ENCODE measurements at regions not wholly inside any gene's neighbourhood (a gene's known extent, or its start where the extent isn't known, plus 50 kb on each side); places are given as distances from the start of the nearest gene placed in this dataset.

DNA sequence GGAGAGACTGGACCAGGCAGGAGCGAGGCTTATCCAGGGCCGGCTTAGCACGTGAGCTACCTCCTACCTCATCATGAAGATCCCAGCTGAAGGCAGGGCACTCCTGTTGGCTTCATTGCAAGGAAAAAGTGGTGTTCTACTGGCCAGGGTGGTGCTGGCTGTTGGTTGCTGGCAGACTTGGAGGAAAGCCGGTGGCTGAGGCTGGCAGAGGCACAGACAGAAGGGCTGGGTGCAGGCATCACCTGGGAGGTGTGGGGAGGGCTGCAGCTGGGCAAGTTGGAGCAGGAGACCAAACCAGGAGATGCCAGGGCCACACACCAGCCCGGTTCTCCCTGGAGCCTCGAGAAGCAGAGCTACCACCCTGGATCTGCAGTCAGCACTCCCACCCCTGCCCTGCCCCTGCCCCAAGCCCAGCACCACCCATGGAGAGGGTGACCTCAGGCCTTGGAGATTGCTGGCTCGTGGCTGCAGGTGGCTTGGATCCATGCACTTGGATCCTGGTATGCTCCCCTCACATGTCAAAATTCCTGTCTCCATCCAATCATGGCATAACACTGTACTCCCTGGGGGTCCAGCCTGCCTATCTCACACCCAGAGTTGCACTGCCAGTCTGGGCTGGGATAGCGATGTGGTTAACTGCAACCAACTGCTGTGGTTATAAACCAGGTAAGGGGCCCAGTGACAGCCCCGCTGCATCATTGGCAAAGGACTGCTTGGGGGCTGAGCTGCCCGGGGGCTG, 49.7 kb downstream of the GLI2 start:
- DNase-seq = no peak

DNA sequence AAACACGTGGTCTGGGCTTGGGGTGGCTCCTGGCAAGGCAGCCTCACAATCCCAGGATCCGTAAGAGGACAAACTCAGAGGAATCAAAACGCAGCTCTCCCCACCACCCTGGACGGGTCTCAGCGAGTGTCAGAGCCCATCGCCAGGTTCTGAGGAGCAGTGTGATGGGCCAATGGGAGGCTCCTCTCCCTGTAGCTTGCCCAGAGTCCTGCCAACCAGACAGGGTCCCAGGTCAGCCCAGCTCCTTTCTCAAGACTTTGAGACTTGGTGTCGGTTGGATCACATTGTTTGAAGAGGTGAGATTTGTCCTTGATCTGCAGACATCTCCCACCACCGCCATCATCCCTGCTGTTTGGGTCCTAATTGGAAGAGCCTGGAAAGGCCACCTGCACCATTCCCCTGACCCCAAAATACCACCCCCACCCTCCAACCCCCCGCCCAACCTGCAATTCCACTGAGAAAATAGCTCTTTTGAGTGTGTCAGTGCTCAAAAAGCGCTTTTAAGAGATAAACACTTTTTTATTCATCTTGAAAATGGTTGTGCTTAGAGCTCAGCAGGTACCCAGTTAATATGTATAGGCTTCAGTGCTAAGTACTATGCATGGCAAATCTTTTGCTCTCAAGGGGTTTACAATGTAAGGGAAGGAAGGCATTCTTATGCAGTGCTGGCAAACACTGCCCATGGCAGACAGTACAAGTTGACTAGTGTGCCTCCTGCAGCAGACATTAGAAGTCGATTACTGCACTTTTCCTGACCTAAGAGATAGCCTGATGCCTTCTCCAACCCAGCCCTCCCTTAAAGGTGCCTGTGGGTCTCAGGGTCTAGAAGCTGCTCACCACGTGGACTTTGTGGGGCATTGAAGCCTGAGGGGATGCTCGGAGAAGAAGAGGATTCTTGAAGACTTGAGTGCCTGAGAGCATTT, 50.6 kb downstream of the GLI2 start:
- no peak for DNase-seq

DNA sequence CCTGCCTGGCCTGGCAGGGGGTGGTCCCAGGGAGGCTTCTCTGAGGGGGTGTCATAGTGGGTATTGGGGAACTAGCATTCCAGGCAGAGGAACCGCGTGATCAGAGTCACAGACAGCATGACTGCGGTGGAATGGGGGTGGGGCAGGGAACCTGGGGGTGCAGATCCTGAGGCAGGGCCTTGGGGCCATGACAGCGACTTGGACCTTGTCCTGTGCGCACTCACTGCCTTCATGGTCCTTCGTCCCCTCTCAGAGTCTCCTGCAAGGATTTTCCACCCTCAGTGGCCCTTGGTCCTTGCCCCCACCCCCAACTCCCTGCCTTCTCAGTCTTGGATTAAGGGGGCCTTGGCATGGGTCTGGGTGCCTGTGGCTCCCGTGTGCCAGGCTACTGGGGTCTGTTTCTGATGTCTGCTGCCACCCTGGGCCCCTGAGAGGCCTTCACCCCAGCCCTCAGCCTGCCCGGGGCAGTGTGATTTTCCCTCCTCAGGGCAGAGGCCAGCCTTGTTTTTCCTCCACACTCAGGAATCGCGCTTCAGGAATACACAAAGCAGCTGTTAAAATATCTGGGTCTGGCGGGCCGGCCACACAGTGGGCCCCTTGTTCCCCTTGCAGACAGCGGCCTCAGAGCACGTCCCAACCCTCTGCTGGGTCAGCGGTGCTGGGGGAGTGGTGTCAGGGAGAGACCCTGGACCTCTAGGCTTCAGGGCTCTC, 51.6 kb downstream of the GLI2 start:
- no peak for DNase-seq

DNA sequence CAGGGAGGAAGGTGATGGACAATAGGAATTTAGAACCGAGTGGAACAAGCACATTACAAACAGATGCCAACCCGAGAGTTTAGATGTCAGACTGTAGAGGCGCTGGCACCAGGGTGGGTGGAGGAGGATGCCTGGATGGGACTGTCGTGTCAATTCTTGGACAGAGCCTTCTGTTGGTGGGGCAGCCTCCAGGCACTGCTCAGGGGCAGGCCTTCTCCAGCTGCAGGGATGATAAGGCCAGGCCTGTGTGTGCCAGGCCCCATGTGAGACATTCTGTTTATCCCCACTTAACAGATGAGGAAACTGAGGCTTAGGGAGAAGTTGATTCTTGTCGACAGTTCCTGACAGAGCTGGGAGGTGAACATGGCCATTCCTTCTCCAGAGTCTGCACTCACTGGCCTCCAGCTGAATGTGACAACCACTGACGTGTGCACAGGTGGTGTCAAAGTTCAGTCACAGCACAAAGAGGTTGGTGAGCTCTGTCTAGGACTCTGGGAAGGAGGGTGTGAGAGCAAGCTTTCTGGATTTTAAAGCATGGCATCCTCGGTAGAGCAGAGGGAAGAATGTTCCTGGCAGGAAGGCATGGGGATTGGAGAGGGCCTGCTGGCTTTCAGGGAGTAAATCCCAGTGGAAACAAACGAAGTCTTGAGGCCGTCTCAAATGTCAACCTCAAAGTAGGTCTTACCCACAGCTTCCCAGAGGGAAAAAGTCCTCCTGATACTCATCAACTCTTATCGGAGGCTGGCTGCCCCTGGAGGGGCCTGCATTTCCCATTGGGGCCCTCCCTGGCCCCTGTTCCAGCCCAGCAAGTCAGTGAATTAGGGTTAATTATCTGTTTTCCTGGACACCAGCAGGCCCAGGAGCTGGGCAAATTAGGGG, 52.4 kb downstream of the GLI2 start:
- no peak for DNase-seq

DNA sequence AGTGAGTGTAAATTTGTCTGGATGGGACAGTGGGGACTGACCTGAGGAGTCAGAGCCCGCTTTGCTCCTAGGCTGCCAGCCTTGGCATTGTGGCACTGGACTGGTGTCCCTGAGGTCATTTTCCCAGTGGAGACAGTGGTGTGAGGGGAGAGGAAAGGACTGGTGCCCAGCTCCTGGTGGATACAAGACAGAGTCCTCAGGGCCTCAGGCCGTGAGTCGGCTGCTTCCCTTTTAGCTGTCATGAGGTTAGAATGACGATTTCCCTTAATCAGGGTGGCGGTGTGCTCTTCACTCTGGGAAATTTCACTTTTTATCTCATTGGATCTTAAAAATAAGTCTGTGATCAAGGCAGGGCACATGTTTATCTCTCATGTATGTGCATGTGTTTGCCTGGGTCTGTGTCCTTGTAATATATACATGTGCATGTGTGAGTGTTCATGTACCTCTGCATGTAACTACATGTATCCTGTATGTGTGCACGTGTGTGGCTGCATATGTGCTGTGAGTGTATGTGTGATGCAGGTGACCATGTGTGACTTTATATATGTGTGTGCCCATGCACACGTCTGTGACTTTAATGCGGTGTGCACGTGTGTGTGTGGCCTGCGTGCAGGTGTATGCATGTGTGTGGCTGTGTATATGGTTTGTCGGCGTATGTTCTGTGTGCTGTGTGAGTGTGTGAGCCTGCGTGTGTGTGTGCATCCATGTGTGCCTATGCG, 55.7 kb downstream of the GLI2 start:
- no peak for DNase-seq

DNA sequence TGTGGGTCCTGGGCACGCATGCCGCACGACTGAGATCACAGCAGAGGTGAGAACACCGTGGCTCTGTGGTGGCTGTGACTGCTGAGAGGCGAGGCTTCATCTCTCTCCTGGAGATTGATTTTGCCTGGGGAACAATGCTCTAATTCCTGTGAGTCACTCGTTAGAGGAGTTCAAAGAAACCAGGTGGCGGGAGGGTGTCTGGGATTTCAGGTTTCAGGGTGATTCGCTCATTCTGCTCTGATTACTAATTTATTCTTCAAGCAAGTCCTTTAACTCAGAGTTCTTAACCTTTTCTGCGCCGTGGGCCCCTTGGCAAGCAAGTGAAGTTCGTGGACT, 56.3 kb downstream of the GLI2 start:
- no peak for DNase-seq

DNA sequence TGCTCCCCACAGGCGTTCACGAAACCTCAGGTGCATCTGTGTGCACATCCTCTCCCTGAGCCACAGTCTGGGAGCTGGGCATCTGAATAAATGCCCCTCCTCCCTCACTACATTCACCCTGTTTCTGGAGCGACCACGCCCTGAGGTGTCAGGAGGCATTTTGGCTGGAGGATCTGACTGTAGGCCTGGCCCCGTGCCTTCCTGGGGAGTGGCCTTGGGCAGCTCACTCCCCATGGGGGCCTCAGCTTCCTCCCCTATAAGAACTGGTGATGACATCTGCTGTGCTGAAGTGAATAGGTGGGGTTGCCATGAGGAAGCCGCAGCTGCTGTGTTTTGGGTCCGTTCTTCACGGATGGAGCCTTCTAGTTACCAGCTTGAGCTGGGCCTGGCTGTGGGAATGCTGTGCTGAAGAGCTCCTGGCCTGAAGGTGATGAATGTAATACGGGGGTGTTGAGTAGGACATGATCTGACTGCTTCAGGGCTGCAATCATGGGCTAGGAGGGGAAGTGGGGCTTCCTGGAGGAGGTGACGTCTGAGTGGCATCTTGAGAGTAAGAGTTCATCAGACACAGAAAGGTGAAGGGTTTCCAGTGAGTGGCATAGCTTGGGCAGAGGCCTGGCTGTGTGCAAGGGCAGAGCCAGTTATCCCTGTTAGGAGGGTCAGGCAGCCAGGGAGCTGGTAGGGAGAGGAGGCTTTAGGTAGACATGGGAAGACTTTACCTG, 58.2 kb downstream of the GLI2 start:
- DNase-seq = peak; percentile 2

DNA sequence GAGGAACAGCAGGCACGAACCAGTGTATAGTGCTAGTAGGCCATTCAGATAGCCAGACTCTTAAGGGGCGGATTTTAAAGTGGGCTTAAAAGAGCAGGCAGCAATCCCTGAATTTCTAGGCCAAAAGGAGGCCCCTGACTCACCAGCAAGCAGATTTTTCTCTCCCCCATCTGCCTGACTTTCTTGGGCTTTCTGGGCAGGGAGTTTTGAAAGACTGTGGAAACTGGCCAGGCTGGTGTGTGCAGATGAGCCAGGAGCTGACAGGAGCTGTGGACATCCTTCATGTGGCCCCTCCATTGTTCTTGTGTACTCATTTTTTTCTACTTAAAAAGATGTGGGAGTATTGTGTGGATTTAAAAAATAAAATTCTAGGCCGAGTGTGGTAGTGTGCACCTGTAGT, 59.0 kb downstream of the GLI2 start:
- DNase-seq = no peak

DNA sequence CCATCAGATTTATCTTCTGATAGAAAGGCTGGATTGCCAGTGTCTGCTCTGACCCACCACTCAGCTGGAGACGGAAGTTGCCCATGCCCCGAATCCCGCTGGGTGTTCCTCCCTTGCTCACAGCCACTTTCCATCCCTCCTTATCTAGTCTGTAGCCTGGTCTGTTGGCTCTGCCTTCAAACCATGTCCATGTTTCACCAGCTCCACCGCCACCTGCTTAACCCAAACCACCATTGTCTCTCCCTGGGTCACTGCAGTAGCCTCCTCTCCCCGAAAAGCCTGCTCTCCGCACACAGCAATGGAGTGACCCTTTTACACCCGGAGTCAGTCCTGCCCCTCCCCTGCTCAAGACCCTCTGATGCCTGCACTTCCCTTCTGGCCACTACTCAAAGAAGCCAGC, 60.4 kb downstream of the GLI2 start:
- no peak for DNase-seq

DNA sequence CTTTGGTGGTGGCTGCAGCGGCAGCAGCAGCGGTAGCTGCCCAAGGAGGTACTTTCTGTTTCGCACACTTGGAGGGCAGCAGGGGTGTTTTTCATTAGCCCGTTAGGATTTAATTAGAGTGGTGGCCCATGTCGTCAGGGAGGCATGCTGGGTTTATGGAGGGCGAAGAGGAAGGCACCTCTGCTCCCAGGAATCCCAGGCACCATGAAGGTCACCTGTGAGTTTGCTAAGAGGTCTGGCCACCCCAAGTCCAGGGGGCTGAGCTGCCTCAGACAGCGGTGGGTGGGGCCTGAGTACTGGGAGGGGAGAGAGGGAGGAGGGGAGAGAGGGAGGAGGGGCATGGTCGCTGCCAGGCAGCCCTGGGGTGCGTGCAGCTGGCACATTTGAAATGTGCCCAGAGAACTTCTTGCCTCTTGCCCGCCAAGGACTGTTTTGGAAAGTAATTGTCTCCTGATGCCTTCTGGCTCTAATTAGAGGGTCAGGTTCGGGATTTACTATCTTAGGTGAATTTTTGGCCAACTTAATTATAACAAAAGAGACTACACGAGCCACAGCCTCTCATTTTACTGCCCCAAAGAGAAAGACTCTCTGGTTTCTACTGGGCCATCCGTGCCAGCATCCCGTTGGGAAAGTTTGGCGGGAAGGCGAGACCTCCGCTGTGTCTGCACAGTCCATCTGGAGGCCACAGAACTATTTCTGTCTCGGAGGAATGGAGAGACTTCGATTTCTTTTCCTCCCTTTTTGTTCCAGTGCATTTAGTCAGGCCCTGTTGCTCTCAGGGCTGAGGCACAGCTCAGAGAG, 62.0 kb downstream of the GLI2 start:
- peak; percentile 56 for DNase-seq

DNA sequence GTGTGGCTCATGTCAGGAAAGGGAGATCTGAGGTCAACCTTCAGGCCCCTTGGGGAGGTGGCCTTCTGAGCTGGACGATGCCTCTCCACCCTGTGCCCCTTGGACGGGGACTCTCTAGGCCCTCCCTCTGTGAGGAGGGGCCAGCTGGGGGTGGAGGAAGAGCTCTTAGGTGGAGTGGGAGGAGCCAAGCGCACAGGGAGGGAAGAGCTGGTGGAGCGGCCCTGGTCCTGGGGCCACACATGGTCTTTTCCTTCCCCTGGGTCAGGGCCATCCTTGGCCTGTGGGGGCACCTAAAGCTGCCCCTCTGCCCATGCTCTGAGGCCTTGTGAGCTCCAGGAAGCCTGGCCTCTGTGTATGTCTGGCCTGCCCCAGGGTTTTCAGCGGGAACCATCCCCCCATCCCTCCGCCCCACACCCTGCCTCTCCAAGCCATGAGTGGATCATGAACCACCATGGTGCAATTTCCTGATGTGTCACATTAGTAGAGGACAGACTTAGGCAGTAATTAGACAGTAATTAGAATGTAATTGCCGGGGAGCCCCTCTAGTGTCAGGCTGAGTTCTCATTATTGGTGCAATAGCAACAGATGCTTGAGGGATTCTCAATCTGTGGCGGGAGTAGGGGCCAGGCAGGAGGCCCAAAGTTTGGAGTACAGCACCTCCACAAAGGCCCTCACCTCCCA, 63.0 kb downstream of the GLI2 start:
- no peak for DNase-seq

DNA sequence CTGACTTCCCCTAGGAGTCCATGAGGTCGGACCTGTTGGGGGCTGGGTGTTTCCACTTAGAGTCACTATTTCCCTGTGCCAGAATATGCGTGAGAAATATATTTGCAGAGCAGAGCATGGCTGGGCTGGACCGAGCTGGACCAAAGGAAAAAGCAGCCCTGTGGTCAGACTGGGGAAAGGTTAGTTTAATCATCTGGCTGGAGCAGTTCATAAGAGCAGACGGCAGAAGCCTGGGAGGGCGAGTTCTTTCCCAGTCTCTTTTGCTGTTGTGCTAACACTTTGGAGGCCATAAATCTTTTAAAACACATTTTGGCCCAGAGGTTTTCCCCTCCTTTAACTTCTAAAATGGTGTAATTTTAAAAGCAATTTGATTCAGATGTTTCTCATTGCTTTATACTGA, 66.5 kb downstream of the GLI2 start:
- DNase-seq = no peak

DNA sequence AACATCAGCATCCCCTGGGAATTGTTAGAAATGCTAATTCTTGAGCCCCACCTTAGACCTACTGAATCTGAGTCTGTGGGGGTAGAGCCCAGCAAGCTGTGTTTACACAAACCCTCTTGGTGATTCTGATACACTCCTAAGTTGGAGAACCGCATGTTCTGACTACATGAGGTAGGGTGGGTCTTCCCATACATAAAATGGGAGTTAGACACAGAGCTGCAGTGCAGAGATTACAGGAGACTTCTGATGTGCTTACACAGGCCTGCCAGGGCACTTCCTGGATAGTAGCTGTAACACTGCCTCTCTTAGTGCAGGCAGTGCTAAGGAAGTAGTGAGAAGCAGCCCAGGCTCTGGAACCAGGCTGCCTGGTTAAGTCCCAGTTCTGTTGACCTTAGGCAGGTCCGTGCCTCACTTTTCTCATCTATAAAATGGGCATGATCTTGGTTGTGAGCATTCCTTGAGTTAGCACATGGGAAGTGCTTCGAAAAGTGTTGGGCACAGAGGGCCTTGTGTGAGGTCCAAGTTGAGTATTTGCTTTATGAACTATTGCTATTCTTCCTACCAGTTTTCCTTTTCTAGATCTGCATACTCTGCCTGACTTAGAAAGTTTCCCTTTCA, 67.3 kb downstream of the GLI2 start:
- no peak for DNase-seq

DNA sequence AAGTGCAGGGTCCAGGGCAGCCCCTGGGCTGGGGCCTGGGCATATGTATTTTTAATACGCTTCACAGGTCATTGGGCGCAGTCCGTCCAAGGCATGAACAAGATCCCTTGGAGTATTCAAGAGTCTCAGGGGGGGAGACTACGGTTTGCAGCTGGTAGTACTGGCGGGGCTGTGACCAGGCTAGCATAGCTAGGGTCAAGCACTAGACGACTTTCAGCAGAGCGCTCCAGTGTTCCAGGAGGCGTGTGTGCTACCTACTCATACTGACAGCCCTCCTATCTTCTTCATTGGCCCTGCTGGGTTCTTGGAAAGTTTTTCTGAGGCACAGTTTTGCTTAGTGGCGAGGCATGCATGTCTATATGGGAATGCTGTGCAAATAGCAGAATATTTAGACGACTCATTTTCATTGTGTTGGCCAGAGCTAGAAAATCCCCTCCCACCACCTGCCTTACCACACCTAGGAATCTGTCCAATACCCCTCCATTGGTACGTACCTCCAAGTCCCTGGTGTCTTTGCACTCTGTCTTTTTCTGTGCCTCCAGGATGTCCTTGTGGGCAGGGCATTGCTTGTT, 68.2 kb downstream of the GLI2 start:
- no peak for DNase-seq

DNA sequence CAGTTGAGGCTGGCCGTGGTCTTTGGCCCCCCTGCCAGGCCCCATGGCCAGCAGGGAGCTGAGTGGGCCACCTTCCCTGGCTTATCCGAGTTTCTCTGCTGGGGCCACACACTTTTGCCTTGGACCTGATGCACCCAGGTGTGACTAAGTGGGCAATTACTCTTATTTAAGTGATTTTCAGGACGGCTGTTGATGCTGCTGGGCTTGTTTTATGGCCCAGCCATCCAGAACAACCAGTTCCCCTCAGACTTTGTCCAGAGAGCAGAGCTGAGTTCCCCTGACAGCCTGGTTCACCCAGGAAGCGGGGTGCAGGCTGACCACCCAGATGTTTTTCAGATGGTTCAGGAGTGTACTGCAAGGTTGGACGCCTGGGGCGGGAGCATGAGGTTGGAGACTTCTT, 68.8 kb downstream of the GLI2 start:
- no peak for DNase-seq

DNA sequence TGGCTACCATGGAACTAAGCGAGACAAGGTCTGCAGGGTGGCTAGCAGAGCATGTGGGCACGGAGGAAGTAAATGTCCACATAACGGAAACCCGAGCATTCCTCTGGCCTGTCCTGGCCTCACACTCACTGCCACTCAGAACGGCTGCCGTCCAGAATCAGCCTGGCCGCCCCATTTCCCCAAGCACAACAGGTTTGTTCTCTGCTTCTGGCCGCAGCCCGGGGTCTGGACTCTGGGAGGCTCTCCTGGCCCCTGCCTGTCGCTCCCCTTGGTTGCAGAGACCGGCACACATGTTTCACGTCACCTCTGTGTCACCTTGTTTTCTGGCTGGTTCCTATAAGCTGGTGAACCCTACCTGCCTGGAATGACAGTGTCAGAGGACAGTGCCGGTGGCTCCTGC, 69.3 kb downstream of the GLI2 start:
- no peak for DNase-seq

DNA sequence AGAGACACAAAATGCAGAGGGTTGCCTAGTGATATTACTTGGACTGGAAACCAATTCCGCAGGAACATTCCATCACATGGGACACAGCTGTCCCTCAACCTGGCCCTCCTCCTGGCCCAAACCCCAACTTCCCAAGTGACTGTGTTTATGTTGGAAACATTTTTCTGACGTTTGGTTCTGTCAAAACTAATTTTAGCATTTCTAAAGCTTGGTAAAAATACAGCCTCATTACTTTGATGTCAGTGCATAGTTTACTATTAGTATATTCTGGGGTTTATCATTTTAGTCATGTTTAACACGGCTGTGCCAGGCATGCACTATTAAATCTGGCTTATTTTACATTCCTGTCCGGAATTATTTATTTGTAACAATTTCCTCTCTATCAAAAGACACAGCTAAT, 69.9 kb downstream of the GLI2 start:
- DNase-seq = no peak

DNA sequence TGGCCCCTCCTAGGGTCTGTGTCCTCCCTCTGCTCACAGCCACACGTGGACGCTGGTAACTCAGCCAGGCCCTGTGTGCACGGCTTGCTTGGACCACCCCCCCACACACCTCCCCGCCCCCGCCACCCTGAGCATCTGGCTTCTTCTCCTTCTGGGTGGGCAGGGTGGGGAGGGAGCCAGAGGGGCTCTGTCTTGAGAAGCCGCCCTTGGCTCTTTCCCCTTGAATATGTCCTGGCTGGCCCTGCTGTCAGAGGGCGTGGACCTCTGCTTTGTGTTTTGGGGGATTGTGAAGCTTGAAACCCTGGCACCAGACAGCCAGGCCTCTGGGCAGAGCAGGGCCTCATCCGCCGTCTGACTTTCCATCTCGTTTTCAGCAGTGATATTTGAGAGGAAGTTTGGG, 72.1 kb downstream of the GLI2 start:
- DNase-seq = no peak

DNA sequence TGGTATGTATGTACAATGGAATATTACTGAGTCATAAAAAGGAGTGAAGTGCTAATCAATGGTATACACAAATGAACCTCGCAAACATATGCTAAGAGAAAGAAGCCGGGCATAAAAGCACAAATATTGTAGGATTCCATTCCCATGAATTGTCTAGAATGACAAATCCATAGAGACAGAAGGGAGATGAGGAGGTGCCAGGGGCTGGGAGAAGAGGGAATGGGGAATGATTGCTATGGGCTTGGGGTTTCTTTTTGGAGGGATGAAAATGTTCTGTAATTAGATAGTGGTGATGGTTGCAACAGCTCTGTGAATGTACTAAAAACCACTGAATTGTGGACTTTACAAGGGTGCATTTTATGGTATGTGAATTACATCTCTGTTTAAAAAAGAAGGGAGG, 73.5 kb downstream of the GLI2 start:
- no peak for DNase-seq

Measured in DMS 273 treated with DMSO at 0.1 percent for 48 hours (cell line).